DOHH2 (cell line): ENCODE measurements at regions not wholly inside any gene's neighbourhood (a gene's known extent, or its start where the extent isn't known, plus 50 kb on each side); places are given as distances from the start of the nearest gene placed in this dataset.

ENCODE experiments used
- H3F3A ChIP-seq: fragments of 200-600 bp; sonication (generic), shearing (Covaris generic); 2 replicates; pipeline ENCODE4 v1.6.0; 2016; ENCODE audit warnings: antibody characterized with exemption, mild to moderate bottlenecking; ENCODE audit not compliant: control insufficient read depth, insufficient read depth
- H3K27ac ChIP-seq: fragments of 200-600 bp; sonication (generic); 2 replicates; pipeline ENCODE4 v1.5.1; 2014; ENCODE audit warnings: low read depth, mild to moderate bottlenecking, low read length, moderate library complexity
- H3K27me3 ChIP-seq: fragments of 200-600 bp; sonication (generic); 2 replicates; pipeline ENCODE4 v1.6.1; 2014; ENCODE audit warnings: mild to moderate bottlenecking, low read length, mixed read lengths; ENCODE audit not compliant: control insufficient read depth
- H3K36me3 ChIP-seq: fragments of 200-600 bp; sonication (generic); 2 replicates; pipeline ENCODE4 v1.6.1; 2014; ENCODE audit warnings: mild to moderate bottlenecking, low read length, moderate library complexity, mixed read lengths; ENCODE audit not compliant: control insufficient read depth
- H3K4me1 ChIP-seq: fragments of 200-600 bp; sonication (generic); 2 replicates; pipeline ENCODE4 v1.6.1; 2014; ENCODE audit warnings: mild to moderate bottlenecking, low read length, mixed read lengths; ENCODE audit not compliant: control insufficient read depth
- H3K4me2 ChIP-seq: fragments of 200-600 bp; sonication (generic); 2 replicates; pipeline ENCODE4 v1.6.0; 2014; ENCODE audit warnings: mild to moderate bottlenecking, low read length, moderate library complexity
- H3K4me3 ChIP-seq: fragments of 200-600 bp; sonication (generic); 2 replicates; pipeline ENCODE4 v1.5.1; 2014; ENCODE audit warnings: mild to moderate bottlenecking, low read length, mixed read lengths
- H3K79me2 ChIP-seq: fragments of 200-600 bp; sonication (generic); 2 replicates; pipeline ENCODE4 v1.6.1; 2014; ENCODE audit warnings: mild to moderate bottlenecking, low read length, mixed read lengths; ENCODE audit not compliant: control insufficient read depth
- H3K9me2 ChIP-seq: fragments of 200-600 bp; sonication (generic); replicated peaks from 2 replicates; pipeline ENCODE4 v1.6.1; 2014; ENCODE audit warnings: mild to moderate bottlenecking, low read length, mixed read lengths; ENCODE audit not compliant: control insufficient read depth
- H3K9me3 ChIP-seq: fragments of 200-600 bp; sonication (generic); 2 replicates; pipeline ENCODE4 v1.6.1; 2014; ENCODE audit warnings: antibody characterized with exemption, low read length, mixed read lengths; ENCODE audit not compliant: control insufficient read depth, insufficient read depth
- H4K20me1 ChIP-seq: fragments of 200-600 bp; sonication (generic); 2 replicates; pipeline ENCODE4 v1.6.0; 2014; ENCODE audit warnings: low read depth, mild to moderate bottlenecking, antibody characterized with exemption, low read length, moderate library complexity; ENCODE audit not compliant: control insufficient read depth, insufficient read depth
- EZH2phosphoT487 ChIP-seq: fragments of 200-600 bp; sonication (generic); IDR thresholded peaks from 2 replicates; pipeline ENCODE4 v1.6.1; 2017; ENCODE audit warnings: borderline replicate concordance, mild to moderate bottlenecking, antibody characterized with exemption, low read length, moderate library complexity, mixed read lengths
- TF ChIP-seq, protein P1 (sequence below): fragments of 200-600 bp; sonication (generic); IDR thresholded peaks from one replicate; pipeline ENCODE4 v1.5.1; 2014; ENCODE audit warnings: antibody characterized with exemption, mild to moderate bottlenecking, low read depth, low read length; ENCODE audit not compliant: poor library complexity, severe bottlenecking

DNA sequence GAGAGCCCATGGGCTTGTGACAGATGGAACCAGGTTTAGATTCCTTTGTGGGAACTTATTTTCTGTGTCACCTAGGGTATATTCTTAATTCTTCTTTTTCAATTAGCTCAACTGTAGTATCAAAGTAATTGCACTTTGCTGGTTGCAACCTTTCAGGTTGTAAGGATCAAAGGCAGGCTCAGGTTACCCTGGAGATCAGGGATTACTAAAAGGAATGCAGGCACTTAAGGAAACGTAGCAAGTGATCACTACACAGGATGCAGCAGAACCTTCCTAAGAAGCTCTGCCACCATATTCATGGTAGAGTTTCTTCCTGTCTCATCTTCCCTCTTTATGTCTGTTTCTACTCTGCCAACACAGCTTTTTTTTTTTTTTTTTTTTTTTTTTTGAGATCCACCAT, 133.2 kb upstream of the JAG1 start:
- no peak overlapping the region for H3K4me2 ChIP-seq
- H4K20me1 ChIP-seq: no peaks in the 10 kb centered on the region
- H3F3A ChIP-seq: no peaks in the 10 kb centered on the region
- no peak for TF ChIP-seq EZH2phosphoT487
- TF ChIP-seq, protein P1, sequence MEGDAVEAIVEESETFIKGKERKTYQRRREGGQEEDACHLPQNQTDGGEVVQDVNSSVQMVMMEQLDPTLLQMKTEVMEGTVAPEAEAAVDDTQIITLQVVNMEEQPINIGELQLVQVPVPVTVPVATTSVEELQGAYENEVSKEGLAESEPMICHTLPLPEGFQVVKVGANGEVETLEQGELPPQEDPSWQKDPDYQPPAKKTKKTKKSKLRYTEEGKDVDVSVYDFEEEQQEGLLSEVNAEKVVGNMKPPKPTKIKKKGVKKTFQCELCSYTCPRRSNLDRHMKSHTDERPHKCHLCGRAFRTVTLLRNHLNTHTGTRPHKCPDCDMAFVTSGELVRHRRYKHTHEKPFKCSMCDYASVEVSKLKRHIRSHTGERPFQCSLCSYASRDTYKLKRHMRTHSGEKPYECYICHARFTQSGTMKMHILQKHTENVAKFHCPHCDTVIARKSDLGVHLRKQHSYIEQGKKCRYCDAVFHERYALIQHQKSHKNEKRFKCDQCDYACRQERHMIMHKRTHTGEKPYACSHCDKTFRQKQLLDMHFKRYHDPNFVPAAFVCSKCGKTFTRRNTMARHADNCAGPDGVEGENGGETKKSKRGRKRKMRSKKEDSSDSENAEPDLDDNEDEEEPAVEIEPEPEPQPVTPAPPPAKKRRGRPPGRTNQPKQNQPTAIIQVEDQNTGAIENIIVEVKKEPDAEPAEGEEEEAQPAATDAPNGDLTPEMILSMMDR: no peak
- H3K4me3 ChIP-seq: no peak overlapping the region
- no peaks in the 10 kb centered on the region for H3K27me3 ChIP-seq
- no peaks in the 10 kb centered on the region for H3K9me2 ChIP-seq
- no peaks in the 10 kb centered on the region for H3K36me3 ChIP-seq
- no peaks in the 10 kb centered on the region for H3K9me3 ChIP-seq
- H3K79me2 ChIP-seq: no peaks in the 10 kb centered on the region
- H3K4me1 ChIP-seq: no peaks in the 10 kb centered on the region
- H3K27ac ChIP-seq: no peak overlapping the region

DNA sequence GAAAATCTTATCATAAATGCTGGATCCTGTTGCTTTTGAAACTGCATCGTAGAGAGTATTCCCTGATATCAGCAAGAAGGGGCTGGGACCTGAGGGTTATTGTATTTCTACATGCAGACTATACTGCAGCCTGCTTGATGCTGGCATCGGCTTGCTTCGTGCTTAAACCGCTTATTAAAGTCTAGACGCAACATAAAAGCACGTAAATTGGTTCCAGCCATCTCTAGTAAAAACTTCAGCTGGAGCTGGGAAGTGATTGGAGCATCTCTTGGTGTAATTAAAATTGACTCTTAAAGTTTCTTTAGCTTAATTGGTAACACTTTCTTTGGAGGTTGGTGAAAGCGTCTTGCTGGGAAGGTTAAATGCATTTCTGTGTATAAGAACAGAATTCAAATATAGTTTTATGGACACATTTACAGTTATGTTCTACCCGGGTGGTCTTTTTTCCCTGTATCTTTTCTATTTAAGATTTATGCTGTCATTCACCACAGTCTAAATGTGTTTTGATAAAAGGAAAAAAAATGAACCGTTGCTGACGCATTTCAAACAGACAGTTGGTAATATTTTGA, 139.0 kb upstream of the JAG1 start:
- TF ChIP-seq, protein P1: no peak
- no peak for TF ChIP-seq EZH2phosphoT487
- H3K4me2 ChIP-seq: no peak overlapping the region
- H3K9me3 ChIP-seq: no peaks in the 10 kb centered on the region
- no peaks in the 10 kb centered on the region for H3F3A ChIP-seq
- no peaks in the 10 kb centered on the region for H3K9me2 ChIP-seq
- H3K4me3 ChIP-seq: no peak overlapping the region
- H3K4me1 ChIP-seq: no peaks in the 10 kb centered on the region
- H3K36me3 ChIP-seq: no peaks in the 10 kb centered on the region
- H3K27me3 ChIP-seq: no peaks in the 10 kb centered on the region
- H4K20me1 ChIP-seq: no peaks in the 10 kb centered on the region
- no peak overlapping the region for H3K27ac ChIP-seq
- H3K79me2 ChIP-seq: no peaks in the 10 kb centered on the region

DNA sequence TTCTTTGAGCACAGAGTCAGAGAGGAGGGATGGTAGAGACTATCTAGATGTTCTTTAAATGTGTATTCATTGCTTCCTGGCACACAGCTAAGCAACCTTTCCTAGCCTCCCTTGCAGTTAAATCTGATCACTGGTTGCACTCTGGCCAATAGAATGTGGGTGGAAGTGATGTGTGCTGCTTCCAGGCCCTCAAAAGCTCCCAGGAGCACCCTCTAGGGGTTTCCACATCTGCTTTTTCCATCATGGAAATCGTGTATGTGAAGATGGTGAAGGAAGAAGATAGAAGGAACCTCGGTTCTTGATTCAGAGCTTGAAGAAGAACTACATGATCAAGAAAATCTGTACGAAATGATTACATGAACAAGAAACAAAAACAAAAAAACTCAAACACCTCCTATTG, 149.8 kb upstream of the JAG1 start:
- no peaks in the 10 kb centered on the region for H3K79me2 ChIP-seq
- H3K9me2 ChIP-seq: no peaks in the 10 kb centered on the region
- H3K4me2 ChIP-seq: no peak overlapping the region
- no peak overlapping the region for H3K27ac ChIP-seq
- H3K9me3 ChIP-seq: no peaks in the 10 kb centered on the region
- TF ChIP-seq, protein P1: no peak
- no peak for TF ChIP-seq EZH2phosphoT487
- no peaks in the 10 kb centered on the region for H3K27me3 ChIP-seq
- H3K4me3 ChIP-seq: no peak overlapping the region
- H4K20me1 ChIP-seq: no peaks in the 10 kb centered on the region
- H3K4me1 ChIP-seq: no peaks in the 10 kb centered on the region
- H3K36me3 ChIP-seq: no peaks in the 10 kb centered on the region
- H3F3A ChIP-seq: no peaks in the 10 kb centered on the region
